ENCODE measurements at regions not wholly inside any gene's neighbourhood (a gene's known extent, or its start where the extent isn't known, plus 50 kb on each side); places are given as distances from the start of the nearest gene placed in this dataset.

- Mint-ChIP-seq H3K4me3 (no peak overlapping the region), H3K36me3 (ENCODE audit: low read depth) (no peaks in the 10 kb centered on the region), H3K9me3 (peaks cover 4% of the 10 kb centered on the region), H3K27ac (no peak overlapping the region), H3K27me3 (no peaks in the 10 kb centered on the region), H3K4me1 (ENCODE audit: low read depth) (no peaks in the 10 kb centered on the region)
- Histone ChIP-seq H3K27me3 (ENCODE audit: control insufficient read depth in 1 of 2, insufficient read depth in 2 of 2, low read length in 2 of 2) (no peaks in the 10 kb centered on the region), H3K27ac (ENCODE audit: low read depth in 1 of 2, low read length in 2 of 2) (no peak overlapping the region), H3K4me3 (ENCODE audit: low read length) (no peak overlapping the region), H3K4me1 (ENCODE audit: insufficient read depth, low read length) (no peaks in the 10 kb centered on the region), H3K36me3 (ENCODE audit: insufficient read depth, low read length) (no peaks in the 10 kb centered on the region), H3K9me3 (ENCODE audit: control insufficient read depth in 1 of 2, insufficient read depth in 1 of 2, low read length in 2 of 2) (no peaks in the 10 kb centered on the region)
- no peak for TF ChIP-seq CTCF (IDR thresholded peaks at IDR 0.05)
- intact Hi-C loops (cut with DNase I, micrococcal nuclease), result no loop called here
- ChIA-PET POLR2A (interaction anchor here (0.5 kb wide), 1 partner anchor 168 kb away, joined by 3 read pairs; no protein-coding TSS in a partner anchor), CTCF (interaction anchor here (0.6 kb wide), 1 partner anchor 157 kb away, joined by 3 read pairs; no protein-coding TSS in a partner anchor)
- ATAC-seq (ENCODE audit: poor library complexity) (no peak), DNase-seq (no peak)
Observed at GRCh38 chr3:87834327-87834726, 224.5 kb downstream of the CGGBP1 start.

DNA sequence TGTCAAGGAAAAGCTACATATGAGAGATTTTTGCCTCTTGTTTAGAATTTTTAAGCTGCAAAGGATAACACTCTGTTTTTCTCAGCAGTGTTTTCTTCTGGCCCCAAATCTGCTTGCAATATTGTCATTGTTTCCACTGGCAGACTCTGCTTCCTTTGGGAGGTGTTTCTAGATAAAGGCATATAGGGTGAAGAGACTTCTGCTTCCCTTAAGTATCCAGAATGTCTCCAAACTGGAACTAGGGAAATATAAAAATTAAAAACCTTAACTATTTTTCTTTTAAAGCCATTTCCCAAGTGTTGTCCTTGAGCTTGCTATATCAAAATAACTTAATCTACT is 225.8 kb downstream of the CGGBP1 start:
- Mint-ChIP-seq H3K27me3 (no peaks in the 10 kb centered on the region), H3K36me3 (ENCODE audit: low read depth) (no peaks in the 10 kb centered on the region), H3K4me3 (no peak overlapping the region), H3K27ac (no peak overlapping the region), H3K9me3 (no peaks in the 10 kb centered on the region), H3K4me1 (ENCODE audit: low read depth) (no peaks in the 10 kb centered on the region)
- no peak overlapping the region for H3K27ac ChIP-seq (ENCODE audit: low read depth in 1 of 2, low read length in 2 of 2)
- no peak for TF ChIP-seq CTCF (IDR thresholded peaks at IDR 0.05)
- H3K4me3 ChIP-seq (ENCODE audit: low read length), result no peak overlapping the region
- no peaks in the 10 kb centered on the region for H3K9me3 ChIP-seq (ENCODE audit: control insufficient read depth in 1 of 2, insufficient read depth in 1 of 2, low read length in 2 of 2)
- ChIA-PET CTCF (interaction anchor here (0.6 kb wide), 1 partner anchor 36 kb away, joined by 3 read pairs; no protein-coding TSS in a partner anchor), POLR2A (no interaction called here)
- ATAC-seq (ENCODE audit: poor library complexity) (no peak), DNase-seq (no peak)
- intact Hi-C loops (cut with DNase I, micrococcal nuclease), result no loop called here
- H3K4me1 ChIP-seq (ENCODE audit: insufficient read depth, low read length), result no peaks in the 10 kb centered on the region
- H3K27me3 ChIP-seq (ENCODE audit: control insufficient read depth in 1 of 2, insufficient read depth in 2 of 2, low read length in 2 of 2), result no peaks in the 10 kb centered on the region
- H3K36me3 ChIP-seq (ENCODE audit: insufficient read depth, low read length), result no peaks in the 10 kb centered on the region

GRCh38 chr3:87828046-87828445 is 230.8 kb downstream of the CGGBP1 start:
- no peaks in the 10 kb centered on the region for H3K36me3 ChIP-seq (ENCODE audit: insufficient read depth, low read length)
- intact Hi-C loops (cut with DNase I, micrococcal nuclease), result no loop called here
- no peaks in the 10 kb centered on the region for H3K9me3 Mint-ChIP-seq
- no peaks in the 10 kb centered on the region for H3K4me1 ChIP-seq (ENCODE audit: insufficient read depth, low read length)
- no peak overlapping the region for H3K4me3 Mint-ChIP-seq
- no peak overlapping the region for H3K27ac Mint-ChIP-seq
- CTCF ChIA-PET, result no interaction called here
- POLR2A ChIA-PET, result no interaction called here
- no peaks in the 10 kb centered on the region for H3K4me1 Mint-ChIP-seq (ENCODE audit: low read depth)
- no peak overlapping the region for H3K27ac ChIP-seq (ENCODE audit: low read depth in 1 of 2, low read length in 2 of 2)
- TF ChIP-seq CTCF (IDR thresholded peaks at IDR 0.05), result no peak
- no peaks in the 10 kb centered on the region for H3K36me3 Mint-ChIP-seq (ENCODE audit: low read depth)
- H3K27me3 ChIP-seq (ENCODE audit: control insufficient read depth in 1 of 2, insufficient read depth in 2 of 2, low read length in 2 of 2), result no peaks in the 10 kb centered on the region
- DNase-seq (no peak), ATAC-seq (ENCODE audit: poor library complexity) (no peak)
- no peak overlapping the region for H3K4me3 ChIP-seq (ENCODE audit: low read length)
- no peaks in the 10 kb centered on the region for H3K27me3 Mint-ChIP-seq
- H3K9me3 ChIP-seq (ENCODE audit: control insufficient read depth in 1 of 2, insufficient read depth in 1 of 2, low read length in 2 of 2), result no peaks in the 10 kb centered on the region

All from CD4-positive, alpha-beta T cell (primary cell).